Activated CD4-positive, alpha-beta T cell treated with anti-CD3 and anti-CD28 coated beads, Interleukin-10, Interleukin-2, amounts not matched to agents 100 ng/mL and 50 ng/mL, durations not matched to agents 16 hours and 8 hours (primary cell): ENCODE measurements at regions not wholly inside any gene's neighbourhood (a gene's known extent, or its start where the extent isn't known, plus 50 kb on each side); places are given as distances from the start of the nearest gene placed in this dataset.
"Not testable (repeated sequence)": the region's sequence is repeated elsewhere in the genome, so short reads cannot be mapped to it uniquely, and the experiment has no call there.

Experiments
- DNase-seq: peaks from one replicate; pipeline ENCODE4 v3.0.0-alpha.2; 2020

DNA sequence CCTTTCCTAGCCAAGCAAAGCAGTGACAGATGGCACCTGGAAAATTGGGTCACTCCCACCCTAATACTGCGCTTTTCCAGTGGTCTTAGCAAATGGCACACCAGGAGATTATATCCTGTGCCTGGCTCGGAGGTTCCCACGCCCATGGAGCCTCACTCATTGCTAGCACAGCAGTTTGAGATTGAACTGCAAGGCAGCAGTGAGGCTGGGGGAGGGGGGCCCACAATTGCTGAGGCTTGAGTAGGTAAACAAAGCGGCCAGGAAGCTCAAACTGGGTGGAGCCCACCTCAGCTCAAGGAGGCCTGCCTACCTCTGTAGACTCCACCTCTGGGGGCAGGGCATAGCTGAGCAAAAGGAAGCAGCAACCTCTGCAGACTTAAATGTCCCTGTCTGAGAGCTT lies 635.0 kb downstream of the C12orf50 start:
- not testable (repeated sequence) for DNase-seq

DNA sequence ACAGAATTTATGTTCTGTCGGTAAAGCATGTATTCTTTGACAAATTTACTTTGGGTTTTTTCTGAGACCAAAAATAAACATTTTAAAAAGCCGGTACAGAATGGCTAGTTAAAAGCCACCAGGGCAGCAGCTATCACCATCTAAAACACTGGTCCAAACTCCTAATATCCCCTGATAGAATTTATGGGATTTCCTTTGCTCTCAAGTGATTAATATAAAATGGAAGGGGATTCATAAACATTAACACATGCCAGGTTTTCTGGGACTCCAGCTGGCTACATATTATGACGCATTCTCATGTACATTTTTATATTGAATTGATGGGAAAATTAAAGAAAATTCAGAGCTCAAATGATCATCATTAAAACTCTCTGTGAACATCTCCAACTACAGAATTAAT lies 640.8 kb downstream of the C12orf50 start:
- DNase-seq, result no peak

DNA sequence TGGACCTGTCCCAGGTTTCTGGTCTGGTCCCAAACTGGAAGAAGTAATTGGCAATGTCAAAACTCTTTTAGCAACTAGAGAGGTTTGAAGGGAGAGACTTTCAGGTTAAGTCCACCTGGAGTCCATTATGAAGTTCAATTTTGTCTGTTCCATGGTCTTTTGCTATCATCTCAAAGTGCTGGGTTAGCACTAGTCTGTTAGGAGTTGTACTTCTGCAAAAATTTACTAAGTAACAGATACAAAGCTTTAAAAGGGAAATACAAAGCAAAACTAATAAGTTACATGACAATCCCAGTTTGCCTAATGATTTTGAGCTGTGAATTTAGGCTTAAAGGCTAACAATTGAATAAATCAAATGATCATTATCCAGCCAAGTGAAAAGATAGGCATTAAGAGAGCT lies 643.9 kb downstream of the C12orf50 start:
- no peak for DNase-seq

DNA sequence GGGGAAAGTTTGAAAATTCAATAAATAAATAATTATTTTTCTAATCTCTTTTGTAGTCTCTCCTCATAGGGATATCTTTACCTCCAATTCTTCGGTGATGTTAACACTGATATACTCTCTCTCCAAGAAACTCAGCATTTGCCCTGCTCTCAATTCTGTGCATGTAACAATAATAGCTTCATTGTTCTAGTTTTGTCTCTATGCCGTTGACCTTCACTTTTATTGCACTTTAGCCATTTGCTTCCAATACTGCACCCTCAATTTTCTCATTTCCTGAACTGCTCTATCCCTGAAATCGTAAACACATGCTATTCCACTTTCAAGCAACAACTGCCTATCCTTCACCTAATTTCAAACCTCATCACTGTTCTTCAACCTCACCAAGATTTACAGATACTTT lies 645.0 kb downstream of the C12orf50 start:
- no peak for DNase-seq

DNA sequence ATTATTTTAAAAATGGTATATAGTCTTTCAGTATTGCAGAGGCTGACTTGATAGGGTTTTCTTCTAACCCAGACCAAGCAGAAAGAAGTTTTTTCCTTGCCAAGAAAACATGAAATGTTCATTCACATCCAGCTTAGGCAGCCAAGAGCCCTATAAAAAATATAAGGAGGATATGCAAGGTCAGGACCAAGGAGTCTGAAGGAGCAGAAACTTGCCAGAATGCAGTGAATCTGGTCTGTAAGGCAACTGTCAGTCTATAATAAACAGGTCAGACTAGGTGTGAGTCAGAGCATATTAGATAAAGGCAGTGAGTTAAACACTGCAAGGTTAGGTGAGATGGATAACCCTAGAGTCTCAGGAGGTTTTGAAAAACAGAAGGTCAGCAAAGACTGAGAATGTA lies 645.5 kb downstream of the C12orf50 start:
- no peak for DNase-seq

DNA sequence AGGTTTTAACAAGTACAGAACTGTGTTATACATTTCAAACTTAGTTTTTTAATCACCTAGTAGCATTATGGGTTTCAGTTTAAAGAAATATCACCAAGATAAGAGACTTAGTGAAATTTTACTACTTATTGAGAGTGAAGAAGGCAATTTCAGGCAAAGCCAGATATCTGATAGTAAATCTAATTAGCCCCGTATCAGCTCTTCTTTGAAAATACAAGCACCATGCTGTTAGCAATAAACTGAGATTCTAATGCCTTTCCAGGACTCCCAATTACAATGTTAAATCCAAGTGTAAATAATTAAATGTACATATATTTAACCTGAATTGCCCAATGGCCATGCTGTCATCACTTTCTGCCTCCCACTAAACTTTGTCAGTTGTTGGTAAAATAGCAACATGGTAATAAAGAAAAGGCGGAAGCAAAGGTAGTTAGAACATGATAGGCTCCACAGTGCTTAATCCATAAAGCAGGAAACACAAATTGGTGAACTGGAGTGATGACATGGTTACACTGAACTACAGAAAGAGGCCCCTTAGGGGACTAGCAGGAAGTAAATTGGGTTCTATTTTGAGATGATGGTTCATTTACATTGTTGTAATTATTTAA lies 646.1 kb downstream of the C12orf50 start:
- DNase-seq, result no peak

DNA sequence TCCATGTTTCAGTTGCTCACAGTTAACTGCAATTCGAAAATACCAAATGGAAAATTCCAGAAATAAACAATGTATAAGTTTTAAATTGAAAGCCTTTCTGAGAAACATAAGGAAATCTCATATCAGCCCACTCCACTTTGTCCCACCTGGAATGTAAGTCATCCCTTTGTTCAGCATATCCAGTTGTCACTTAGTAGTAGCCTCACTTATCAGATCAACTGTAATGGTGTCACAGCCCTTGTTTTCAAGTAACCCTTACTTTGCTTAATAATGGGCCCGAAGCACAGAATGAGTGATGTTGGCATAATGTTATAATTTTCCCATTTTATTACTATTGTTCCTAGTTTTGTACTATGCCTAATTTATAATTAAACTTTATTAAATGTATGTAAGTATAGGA lies 646.8 kb downstream of the C12orf50 start:
- no peak for DNase-seq

DNA sequence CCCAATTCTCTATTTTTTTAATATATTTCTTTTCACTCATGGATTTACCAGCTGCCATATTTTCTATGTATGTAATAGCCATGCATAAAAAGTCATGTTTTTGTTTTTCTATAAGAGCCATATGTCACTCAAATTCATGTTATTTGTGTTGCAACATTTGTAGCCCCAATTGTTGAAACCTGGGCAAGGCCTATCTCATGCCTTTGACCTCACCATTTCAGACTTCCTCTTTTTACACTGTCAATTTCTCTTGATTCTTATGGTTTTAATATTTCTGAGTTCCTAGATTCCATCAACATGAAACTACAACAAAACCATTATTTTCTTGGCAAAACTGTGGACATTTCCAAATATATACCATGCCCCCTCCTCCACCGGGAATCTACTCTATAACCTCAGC lies 647.5 kb downstream of the C12orf50 start:
- no peak for DNase-seq

DNA sequence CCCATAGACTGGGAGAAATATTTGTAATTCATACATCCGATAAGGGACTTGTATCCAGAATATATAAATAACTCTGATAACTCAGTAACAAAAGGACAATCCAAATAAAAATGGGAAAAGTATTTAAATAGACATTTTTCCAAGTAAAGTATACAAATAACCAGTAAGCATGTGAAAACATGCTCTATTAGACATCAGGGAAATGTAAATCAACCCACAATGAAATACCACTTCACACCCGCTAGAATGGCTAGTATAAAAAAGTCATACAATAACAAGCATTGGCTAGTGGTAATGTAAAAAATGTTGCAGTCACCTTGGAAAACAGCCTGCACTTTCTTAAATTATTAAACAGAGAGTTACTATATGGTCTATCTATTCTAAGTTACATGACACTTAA lies 650.7 kb downstream of the C12orf50 start:
- no peak for DNase-seq

DNA sequence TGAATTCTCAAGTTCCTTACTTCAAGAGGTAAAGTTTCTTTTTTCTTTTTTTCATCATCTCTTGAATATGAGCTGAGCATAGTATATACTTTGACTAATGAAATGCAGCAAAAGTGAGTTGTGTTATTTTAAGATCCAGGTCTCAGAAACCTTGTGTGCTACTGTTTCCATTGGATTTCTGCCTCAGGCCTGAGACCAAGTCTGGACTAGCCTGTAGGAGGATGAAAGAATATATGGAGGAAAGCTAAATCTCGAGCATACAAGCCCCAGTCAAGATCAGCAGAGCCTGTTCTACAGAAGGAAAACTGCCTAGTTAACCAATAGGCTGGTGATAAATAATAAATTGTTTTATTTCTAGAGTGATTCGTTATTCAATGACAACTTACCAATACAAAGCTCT lies 652.5 kb downstream of the C12orf50 start:
- DNase-seq, result no peak

DNA sequence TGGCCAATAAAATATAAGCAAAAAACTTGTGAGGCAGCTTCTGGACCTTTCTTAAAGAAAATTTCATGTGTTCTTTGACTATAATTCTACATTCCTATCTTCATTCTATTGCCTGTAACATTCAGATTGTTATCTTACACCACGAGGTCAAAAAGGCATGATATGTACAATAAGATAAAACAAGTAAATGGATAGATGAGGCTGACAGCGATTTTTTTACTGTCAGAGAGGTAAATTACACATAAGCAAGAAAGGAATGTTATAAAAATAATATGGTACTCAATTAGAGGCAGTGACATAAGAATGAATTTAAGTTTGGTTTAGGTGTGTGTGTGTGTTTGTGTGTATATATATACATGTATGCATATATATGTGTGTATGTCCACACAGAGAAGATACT lies 660.0 kb downstream of the C12orf50 start:
- DNase-seq, result no peak

DNA sequence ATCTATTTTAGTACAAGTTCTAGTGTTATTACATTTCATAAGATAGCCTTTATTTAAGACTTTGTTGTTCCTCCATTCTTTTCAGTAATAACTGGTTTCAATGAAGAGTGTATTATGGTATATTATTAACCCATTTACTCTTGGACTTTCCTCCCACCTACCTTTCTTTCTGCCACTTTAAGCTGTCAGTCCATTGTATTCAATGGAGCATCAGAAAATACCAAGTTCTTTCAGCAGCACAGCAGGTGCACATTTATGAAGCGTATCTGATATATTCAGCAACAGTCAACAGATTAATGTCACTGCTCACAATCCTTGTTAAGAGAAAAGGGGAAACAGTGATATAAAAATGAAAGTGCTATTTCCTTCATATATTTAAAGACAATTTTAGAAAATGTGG lies 660.9 kb downstream of the C12orf50 start:
- no peak for DNase-seq

DNA sequence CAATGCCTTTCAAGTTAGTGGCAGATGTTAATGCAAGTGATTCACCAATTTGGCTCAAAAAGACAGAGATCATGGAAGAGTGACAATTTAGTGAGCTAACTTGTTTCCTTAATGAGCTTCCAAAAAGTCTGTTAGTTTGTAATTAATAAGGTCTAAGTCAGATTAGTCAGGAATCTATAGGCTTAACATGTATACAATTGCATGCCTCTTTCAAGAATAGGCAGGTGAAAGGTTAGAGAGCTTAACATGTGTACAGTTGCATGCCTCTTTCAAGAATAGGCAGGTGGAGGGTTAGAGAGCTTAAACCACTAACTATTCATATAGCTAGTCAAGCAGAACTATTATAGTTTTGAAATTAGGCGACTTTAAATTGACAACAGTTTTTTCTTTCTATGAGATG lies 663.8 kb downstream of the C12orf50 start:
- no peak for DNase-seq

DNA sequence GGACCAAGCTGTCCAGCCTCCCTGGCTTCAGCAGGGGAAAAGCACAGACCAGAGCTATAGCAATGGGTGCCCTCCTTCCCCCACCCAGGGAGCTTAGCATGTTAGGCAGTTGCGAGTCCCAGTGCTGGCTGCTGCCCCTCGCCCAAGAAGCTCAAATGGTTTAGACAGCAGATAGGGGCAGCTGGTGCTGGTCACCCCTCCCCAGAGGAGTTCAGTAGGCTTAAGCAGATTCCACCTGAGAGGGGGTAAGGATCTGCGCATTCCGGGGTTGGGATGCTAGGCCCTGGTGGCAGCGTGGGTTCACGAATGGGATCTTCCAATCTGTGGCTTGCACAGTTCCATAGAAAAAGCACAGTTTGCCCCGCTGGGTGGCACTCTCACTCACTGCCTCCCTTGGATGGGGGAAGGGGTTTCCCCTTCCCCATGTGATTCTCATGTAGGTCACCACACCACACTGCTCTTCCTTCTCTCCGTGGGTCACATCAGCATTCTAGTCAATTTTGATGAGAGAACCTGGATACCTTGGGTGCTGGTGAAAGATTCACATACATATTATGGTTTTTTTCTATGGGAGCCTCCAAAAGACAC lies 665.6 kb downstream of the C12orf50 start:
- DNase-seq, result no peak

DNA sequence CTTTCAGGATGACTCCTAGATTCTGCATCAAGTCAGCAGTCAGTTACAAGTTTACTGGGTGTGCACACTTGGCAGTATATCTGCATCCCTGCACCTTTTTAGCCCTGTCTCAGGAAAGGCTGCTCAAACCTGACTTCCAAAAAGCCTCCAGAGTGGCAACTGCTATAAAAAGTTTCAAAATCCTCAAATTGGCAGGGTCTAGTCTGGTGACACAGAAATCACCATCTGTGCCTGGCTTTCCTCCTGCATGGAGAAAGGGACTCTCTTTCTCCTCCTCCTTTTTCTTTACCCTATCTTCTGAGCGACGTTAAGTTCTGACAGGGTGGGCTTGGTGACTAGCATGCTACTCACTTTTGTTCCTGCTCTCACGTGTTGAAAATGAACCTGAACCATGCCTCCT lies 679.5 kb downstream of the C12orf50 start:
- DNase-seq, result no peak

DNA sequence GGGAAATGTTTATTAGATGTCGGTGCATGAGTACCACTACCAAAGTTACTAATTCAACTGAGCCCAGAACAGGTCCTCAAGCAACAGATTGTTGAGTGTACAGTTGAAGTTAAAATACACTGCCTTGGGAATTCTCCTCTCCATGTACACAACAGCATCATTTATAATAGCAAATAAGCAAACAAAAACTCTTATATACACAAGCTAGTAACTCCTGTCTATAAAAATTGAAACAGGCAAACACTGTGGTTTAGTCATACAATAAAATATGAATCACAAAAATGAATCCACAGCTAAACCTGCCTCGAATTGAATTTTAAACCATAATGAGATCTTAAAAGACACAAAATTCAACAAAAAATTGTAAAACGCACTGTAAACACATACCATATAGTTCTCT lies 681.1 kb downstream of the C12orf50 start:
- DNase-seq, result no peak

DNA sequence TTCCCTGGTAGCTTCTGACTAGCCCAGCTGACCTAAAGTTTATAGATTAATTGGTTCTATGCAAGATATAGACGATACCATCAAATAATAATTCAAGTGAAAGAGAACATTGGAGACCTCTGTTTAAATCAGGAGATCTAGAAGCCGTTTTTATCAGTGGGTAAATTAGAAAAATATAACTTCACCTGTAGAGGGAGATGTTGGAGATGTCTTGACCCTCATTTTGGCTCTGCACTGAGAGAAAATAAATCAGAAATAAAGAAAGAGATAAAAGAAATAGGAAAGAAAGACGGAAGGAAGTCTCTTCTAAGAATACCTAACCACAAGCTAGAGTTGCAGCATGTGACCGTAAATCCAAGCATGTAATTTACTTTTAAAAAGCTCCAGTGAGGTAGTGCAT lies 684.5 kb downstream of the C12orf50 start:
- DNase-seq, result no peak

DNA sequence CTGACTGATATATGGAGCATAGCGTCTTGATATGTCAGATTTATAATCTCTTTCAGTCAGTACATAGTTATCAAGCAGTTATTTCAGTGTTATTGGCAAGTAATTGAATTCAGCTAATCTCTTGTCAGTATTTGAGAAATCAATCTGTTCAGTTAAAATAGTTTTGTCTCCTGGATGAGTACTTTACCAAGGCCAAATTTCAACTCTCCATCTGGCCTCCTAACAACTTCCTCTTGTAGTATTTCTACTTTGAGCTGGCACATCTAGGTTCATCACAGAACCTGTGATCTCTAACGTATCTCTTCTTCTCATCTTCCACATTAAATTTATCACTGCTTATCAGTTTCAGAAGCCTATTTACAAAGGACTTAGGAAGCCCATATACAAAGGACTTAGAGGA lies 690.5 kb downstream of the C12orf50 start:
- DNase-seq, result no peak

DNA sequence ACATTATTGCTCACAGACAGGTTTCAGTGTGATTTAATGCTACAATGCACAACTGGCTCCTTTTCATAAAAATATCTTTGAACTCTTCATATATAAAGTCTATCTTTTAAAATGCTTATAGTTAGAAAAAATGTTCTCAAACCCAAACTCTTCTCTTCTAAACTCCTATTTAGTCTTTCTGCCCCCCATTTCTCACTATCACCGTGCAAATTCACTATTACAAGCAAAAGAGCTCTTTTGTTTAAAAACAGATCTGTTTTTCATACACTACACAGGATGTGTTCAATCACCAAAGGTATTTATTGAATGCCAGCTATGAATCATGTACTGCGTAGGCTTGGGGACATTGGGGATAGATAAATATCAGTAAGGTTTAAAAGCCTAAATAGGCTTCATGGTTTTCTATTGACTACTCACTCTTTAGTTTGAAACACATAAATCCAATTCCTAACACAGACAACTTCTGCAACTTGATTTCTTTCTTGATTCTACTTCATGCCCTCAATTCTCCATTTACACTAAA lies 692.3 kb downstream of the C12orf50 start:
- DNase-seq, result no peak

DNA sequence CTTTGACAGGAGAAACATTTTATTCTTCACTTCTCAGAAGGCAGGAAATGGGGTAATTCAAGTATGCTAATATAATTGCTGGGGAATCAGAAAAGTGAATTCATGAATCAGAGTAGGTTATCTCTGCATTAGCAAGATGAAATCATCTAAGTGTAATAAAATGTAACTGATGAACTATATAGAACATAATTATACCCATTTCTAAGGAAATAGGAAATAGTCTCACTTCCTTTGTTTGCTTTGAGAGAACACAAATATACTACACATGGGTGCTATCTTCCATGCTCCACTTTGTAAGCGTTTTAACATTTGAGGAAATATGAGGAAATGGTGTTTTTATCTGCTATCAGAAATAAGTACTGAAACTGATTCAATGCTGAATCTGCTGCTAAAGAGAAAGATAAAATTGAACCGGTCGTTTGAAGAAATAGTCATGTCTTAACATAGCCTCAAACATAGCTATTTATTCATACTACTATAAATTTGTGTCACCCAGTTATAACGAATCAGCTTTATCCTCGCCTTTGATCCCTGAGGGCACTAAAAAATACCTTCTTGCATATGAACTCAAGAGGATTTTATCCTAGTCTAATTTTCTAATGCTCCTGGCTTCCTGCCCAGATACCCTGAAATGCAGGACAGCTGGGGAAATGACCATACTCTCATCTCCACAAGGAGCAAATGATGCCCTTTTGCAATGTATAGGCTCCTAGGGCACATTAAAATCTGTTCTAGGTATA lies 696.0 kb downstream of the C12orf50 start:
- no peak for DNase-seq

DNA sequence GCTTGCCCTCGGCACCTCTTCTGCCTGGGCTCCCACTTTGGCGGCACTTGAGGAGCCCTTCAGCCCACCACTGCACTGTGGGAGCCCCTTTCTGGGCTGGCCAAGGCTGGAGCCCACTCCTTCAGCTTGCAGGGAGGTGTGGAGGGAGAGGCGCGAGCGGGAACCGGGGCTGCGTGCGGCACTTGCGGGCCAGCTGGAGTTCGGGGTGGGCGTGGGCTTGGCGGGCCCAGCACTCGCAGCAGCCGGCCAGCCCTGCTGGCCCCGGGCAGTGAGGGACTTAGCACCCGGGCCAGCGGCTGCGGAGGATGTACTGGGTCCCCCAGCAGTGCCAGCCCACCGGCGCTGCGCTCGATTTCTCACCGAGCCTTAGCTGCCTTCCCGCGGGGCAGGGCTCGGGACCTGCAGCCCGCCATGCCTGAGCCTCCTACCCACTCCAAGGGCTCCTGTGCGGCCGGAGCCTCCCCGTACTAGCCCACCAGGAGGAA lies 699.1 kb downstream of the C12orf50 start:
- not testable (repeated sequence) for DNase-seq

DNA sequence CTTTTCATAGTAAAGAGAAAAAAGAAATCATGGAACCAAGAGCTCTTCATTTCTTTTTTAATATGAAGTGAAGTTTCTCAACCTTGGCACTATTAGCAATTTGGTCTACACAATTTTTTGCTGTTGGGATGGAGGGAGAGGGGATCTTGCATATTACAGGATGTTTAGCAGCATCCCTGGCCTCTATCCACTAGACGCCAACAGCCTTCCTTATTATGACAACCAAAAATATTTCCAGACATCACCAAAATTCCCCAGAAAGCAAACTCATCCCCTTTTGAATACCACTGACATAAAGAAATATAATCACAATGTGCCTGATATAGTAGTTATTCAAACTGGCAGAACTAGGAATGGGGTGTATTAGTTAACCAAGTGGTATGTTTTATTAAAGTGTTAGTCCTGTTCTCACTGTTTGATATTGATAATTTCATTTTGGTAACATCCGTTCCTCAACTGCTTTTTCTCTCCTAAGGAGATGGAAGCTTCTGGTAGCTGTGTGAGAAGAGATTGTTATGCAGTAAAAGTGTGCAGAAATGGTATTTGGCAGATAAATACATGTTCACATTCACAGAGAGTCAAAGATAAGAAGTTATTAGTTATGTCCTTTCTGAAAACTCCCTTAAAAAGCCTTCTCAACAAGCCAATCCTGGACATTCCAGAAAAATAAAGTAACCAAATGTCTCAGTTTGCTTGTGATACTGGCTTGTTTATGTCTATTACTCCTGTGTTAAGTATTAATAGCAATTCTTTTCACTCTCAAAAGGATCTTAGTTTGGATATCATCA lies 699.9 kb downstream of the C12orf50 start:
- no peak for DNase-seq

DNA sequence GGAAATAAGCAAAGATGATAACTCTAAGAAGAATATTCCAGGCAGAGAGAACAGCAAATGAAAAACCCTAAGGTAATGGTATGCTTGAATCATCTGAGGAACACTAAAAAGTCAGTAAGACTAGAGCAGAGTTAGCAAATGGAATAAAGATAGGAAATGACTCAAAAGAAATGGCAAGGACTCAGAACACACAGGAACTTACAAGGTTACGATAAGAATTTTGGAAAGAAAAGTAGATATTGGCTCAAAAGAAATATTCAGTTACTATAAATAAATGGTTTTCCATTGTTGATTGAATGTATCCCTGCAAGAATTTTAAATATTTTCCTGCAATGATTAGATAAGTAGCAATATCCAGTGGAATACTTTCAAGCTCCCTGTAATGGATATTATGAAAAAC lies 705.8 kb downstream of the C12orf50 start:
- no peak for DNase-seq
